Activated CD8-positive, alpha-beta T cell treated with anti-CD3 and anti-CD28 coated beads for 36 hours (primary cell): ENCODE measurements at regions not wholly inside any gene's neighbourhood (a gene's known extent, or its start where the extent isn't known, plus 50 kb on each side); places are given as distances from the start of the nearest gene placed in this dataset.
"Not testable (repeated sequence)": the region's sequence is repeated elsewhere in the genome, so short reads cannot be mapped to it uniquely, and the experiment has no call there.

Experiments
- ATAC-seq: fragments of 200-7000 bp; cut with Tn5 transposase; one replicate; pipeline ENCODE4 v1.10.0; 2021; ENCODE audit warnings: mild to moderate bottlenecking, moderate library complexity
- CTCF ChIA-PET: fragments of 350-600 bp; sonication (Branson Sonifier 250); formaldehyde crosslinking; loops from one replicate; lab custom pipeline; 2021; ENCODE audit warnings: antibody characterized with exemption; lab: Charles Lee
- POLR2A ChIA-PET: fragments of 350-600 bp; sonication (Branson Sonifier 250); formaldehyde crosslinking; loops from one replicate; lab custom pipeline; 2021; ENCODE audit warnings: antibody characterized with exemption; lab: Charles Lee
- DNase-seq: peaks from one replicate; pipeline ENCODE4 v3.0.0-alpha.2; 2020
- H3K27ac Mint-ChIP-seq: one replicate; pipeline ENCODE4 v1.8.0; 2021; ENCODE audit warnings: mild to moderate bottlenecking, mixed read lengths
- H3K27me3 Mint-ChIP-seq: one replicate; pipeline ENCODE4 v1.8.0; 2021; ENCODE audit warnings: mixed read lengths
- H3K36me3 Mint-ChIP-seq: one replicate; pipeline ENCODE4 v1.8.0; 2021; ENCODE audit warnings: low read depth, mixed read lengths
- H3K4me1 Mint-ChIP-seq: one replicate; pipeline ENCODE4 v1.8.0; 2021; ENCODE audit warnings: low read depth, mixed read lengths
- H3K4me3 Mint-ChIP-seq: one replicate; pipeline ENCODE4 v1.8.0; 2021; ENCODE audit warnings: mild to moderate bottlenecking, moderate library complexity, mixed read lengths
- H3K9me3 Mint-ChIP-seq: one replicate; pipeline ENCODE4 v1.8.0; 2021; ENCODE audit warnings: mixed read lengths
- CTCF ChIP-seq: fragments of 200-600 bp; IDR thresholded peaks from one replicate; pipeline ENCODE4 v1.8.0; 2022; ENCODE audit warnings: antibody characterized with exemption, mild to moderate bottlenecking
- intact Hi-C: fragments of 100-400 bp; cut with micrococcal nuclease; formaldehyde crosslinking; loops from one replicate; pipeline ENCODE4 v1.10.0; 2022

GRCh38 chr2:139439100-139439499 lies 658.9 kb upstream of the NXPH2 start:
- Mint-ChIP-seq H3K9me3 (peaks cover 8% of the 10 kb centered on the region), H3K27ac (no peak overlapping the region), H3K4me3 (no peak overlapping the region), H3K27me3 (no peaks in the 10 kb centered on the region), H3K36me3 (no peaks in the 10 kb centered on the region), H3K4me1 (no peaks in the 10 kb centered on the region)
- ATAC-seq (no peak), DNase-seq (no peak)
- intact Hi-C loops, result no loop called here
- CTCF ChIA-PET, result no interaction called here
- TF ChIP-seq CTCF, result no peak
- POLR2A ChIA-PET, result no interaction called here

GRCh38 chr2:139438478-139438877 lies 658.3 kb upstream of the NXPH2 start:
- intact Hi-C loops, result no loop called here
- no peaks in the 10 kb centered on the region for H3K27me3 Mint-ChIP-seq

GRCh38 chr2:139427164-139427563 lies 647.0 kb upstream of the NXPH2 start:
- Mint-ChIP-seq H3K4me1 (no peaks in the 10 kb centered on the region), H3K4me3 (no peak overlapping the region), H3K27me3 (no peaks in the 10 kb centered on the region), H3K9me3 (peaks cover 11% of the 10 kb centered on the region), H3K27ac (no peak overlapping the region), H3K36me3 (no peaks in the 10 kb centered on the region)
- ATAC-seq, result no peak
- ChIA-PET POLR2A (no interaction called here), CTCF (no interaction called here)
- no peak for DNase-seq
- TF ChIP-seq CTCF, result no peak
- intact Hi-C loops, result no loop called here

More at GRCh38 chr2:139438478-139438877, 658.3 kb upstream of the NXPH2 start:
- H3K27ac Mint-ChIP-seq, result no peak overlapping the region
- ChIA-PET CTCF (no interaction called here), POLR2A (no interaction called here)
- DNase-seq (no peak), ATAC-seq (no peak)
- H3K4me1 Mint-ChIP-seq, result no peaks in the 10 kb centered on the region
- peaks cover 8% of the 10 kb centered on the region for H3K9me3 Mint-ChIP-seq
- H3K36me3 Mint-ChIP-seq, result no peaks in the 10 kb centered on the region
- no peak overlapping the region for H3K4me3 Mint-ChIP-seq
- TF ChIP-seq CTCF, result no peak

GRCh38 chr2:139424101-139424500 lies 643.9 kb upstream of the NXPH2 start:
- DNase-seq, result no peak
- ATAC-seq, result no peak
- TF ChIP-seq CTCF, result no peak
- H3K4me1 Mint-ChIP-seq, result no peaks in the 10 kb centered on the region
- no peaks in the 10 kb centered on the region for H3K27me3 Mint-ChIP-seq
- peaks cover 16% of the 10 kb centered on the region for H3K9me3 Mint-ChIP-seq
- H3K4me3 Mint-ChIP-seq, result no peak overlapping the region
- POLR2A ChIA-PET, result no interaction called here
- no peak overlapping the region for H3K27ac Mint-ChIP-seq
- no peaks in the 10 kb centered on the region for H3K36me3 Mint-ChIP-seq
- CTCF ChIA-PET, result no interaction called here
- intact Hi-C loops, result no loop called here

- DNase-seq (no peak), ATAC-seq (no peak)
- no peak for TF ChIP-seq CTCF
- Mint-ChIP-seq H3K9me3 (peaks cover 10% of the 10 kb centered on the region), H3K27ac (no peak overlapping the region), H3K4me1 (no peaks in the 10 kb centered on the region), H3K4me3 (no peak overlapping the region), H3K36me3 (no peaks in the 10 kb centered on the region), H3K27me3 (no peaks in the 10 kb centered on the region)
- intact Hi-C loops, result no loop called here
- ChIA-PET POLR2A (no interaction called here), CTCF (no interaction called here)
Observed at GRCh38 chr2:139411236-139411635, 631.0 kb upstream of the NXPH2 start.

- CTCF ChIA-PET, H3K9me3 Mint-ChIP-seq, H3K27me3 Mint-ChIP-seq, DNase-seq, POLR2A ChIA-PET, H3K36me3 Mint-ChIP-seq, H3K27ac Mint-ChIP-seq, ATAC-seq, H3K4me1 Mint-ChIP-seq, H3K4me3 Mint-ChIP-seq, intact Hi-C loops: not testable (repeated sequence)
Observed at GRCh38 chr2:139410833-139411174, 630.6 kb upstream of the NXPH2 start.

GRCh38 chr2:139410147-139410832 lies 630.1 kb upstream of the NXPH2 start:
- H3K36me3 Mint-ChIP-seq, H3K4me1 Mint-ChIP-seq, ATAC-seq, DNase-seq, H3K27ac Mint-ChIP-seq, POLR2A ChIA-PET, H3K27me3 Mint-ChIP-seq, CTCF ChIA-PET, intact Hi-C loops, H3K4me3 Mint-ChIP-seq: not testable (repeated sequence)
- H3K9me3 Mint-ChIP-seq, result peaks cover 13% of the 10 kb centered on the region
